AG10803 (cell line): ENCODE measurements at regions not wholly inside any gene's neighbourhood (a gene's known extent, or its start where the extent isn't known, plus 50 kb on each side); places are given as distances from the start of the nearest gene placed in this dataset.

ENCODE experiments used
- DNase-seq: peaks from one replicate; pipeline ENCODE4 v3.0.0; 2010; ENCODE audit warnings: low read depth
- H3K4me3 ChIP-seq: 2 replicates; pipeline ENCODE4 v1.5.1; 2011; ENCODE audit warnings: mild to moderate bottlenecking, low read length, control low read depth
- CTCF ChIP-seq: conservative IDR thresholded peaks from 2 replicates; pipeline ENCODE4 v1.5.1; 2011; ENCODE audit warnings: mild to moderate bottlenecking, low read length, control low read depth, inconsistent platforms

- no peak for DNase-seq
- TF ChIP-seq CTCF, result no peak
- H3K4me3 ChIP-seq, result no peak overlapping the region
Observed at GRCh38 chr13:78298657-78299056, 304.7 kb downstream of the POU4F1 start.

GRCh38 chr13:78286748-78287147 lies 316.6 kb downstream of the POU4F1 start:
- H3K4me3 ChIP-seq, result no peak overlapping the region
- DNase-seq, result no peak
- TF ChIP-seq CTCF, result no peak

- TF ChIP-seq CTCF, result no peak
- DNase-seq, result peak; percentile 3
- no peak overlapping the region for H3K4me3 ChIP-seq
Observed at GRCh38 chr13:78265098-78265497, 338.3 kb downstream of the POU4F1 start.

DNA sequence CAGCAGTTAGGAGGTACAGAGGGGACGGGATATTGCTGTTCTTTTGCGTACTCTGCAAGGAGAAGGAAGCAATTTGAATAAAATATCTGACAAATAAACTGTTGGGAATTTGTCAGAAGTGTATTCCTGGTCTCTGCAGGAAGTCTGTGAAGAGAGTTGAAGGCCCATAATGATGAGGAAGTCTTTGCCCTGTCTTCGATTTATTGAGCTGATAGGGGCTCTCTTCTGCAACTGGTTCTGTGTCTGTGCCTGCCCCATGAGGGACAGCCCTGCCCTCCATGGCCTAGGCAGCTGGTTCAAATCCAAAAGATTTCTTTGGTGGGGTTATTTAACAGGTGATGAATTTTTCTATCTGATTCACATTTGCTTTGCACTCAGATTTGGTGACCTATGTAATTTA lies 339.7 kb upstream of the EDNRB start:
- no peak for TF ChIP-seq CTCF
- H3K4me3 ChIP-seq, result no peak overlapping the region
- no peak for DNase-seq

DNA sequence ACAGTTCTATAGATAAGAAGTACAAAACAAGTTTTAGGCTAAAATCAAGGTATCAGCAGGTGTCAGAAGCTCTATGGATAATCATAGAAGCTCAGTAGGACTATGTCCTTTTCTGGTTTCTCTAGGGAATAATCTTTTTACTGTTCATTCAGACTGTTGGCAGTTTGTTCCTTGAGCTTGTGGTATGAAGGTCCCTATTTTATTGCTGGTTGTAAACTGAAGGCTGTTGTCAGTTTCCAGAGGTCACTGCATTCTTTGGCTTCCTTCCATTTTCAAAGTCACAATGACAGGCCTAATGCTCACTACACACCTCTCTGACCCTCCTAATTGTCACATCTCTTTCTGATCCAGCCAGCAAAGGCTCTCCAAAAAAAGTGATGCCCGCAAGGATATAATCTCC lies 337.9 kb upstream of the EDNRB start:
- no peak for TF ChIP-seq CTCF
- DNase-seq, result no peak
- no peak overlapping the region for H3K4me3 ChIP-seq

DNA sequence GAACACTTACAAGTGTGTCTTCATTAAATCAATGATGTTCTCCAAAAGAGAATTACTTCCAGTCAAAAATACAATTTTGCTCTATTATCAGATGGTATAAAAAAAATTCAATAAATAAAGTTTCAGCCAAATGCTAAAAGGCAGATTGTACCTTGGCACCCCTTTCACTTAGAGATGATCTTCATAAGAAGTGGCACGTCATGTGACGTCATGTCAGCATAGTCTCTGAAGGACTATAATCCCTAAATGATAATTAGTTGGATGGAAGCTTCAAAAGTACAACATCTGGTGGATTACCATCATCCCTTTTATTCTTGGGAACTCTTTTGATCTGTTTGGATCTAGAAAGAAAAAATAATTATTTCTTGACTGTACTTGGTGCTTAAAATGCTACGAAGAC lies 335.5 kb upstream of the EDNRB start:
- TF ChIP-seq CTCF, result no peak
- no peak for DNase-seq
- H3K4me3 ChIP-seq, result no peak overlapping the region

- no peak for DNase-seq
- H3K4me3 ChIP-seq, result no peak overlapping the region
- no peak for TF ChIP-seq CTCF
Observed at GRCh38 chr13:78247362-78247761, 328.7 kb upstream of the EDNRB start.
